H9 (cell line): ENCODE measurements at regions not wholly inside any gene's neighbourhood (a gene's known extent, or its start where the extent isn't known, plus 50 kb on each side); places are given as distances from the start of the nearest gene placed in this dataset.

Source experiments
- DNase-seq: peaks from one replicate; pipeline ENCODE4 v3.0.0-alpha.2; 2017
- H2AFZ ChIP-seq: one replicate; pipeline ENCODE4 v1.6.1; 2013; ENCODE audit warnings: mild to moderate bottlenecking, low read length, control low read depth, moderate library complexity
- H2AK5ac ChIP-seq: 2 replicates; pipeline ENCODE4 v1.6.1; 2013; ENCODE audit warnings: low read length, control low read depth, mixed read lengths; ENCODE audit not compliant: insufficient read length
- H2BK120ac ChIP-seq: one replicate; pipeline ENCODE4 v1.6.1; 2013; ENCODE audit warnings: low read depth, mild to moderate bottlenecking, low read length, control low read depth, inconsistent platforms; ENCODE audit not compliant: poor library complexity, severe bottlenecking
- H2BK12ac ChIP-seq: 2 replicates; pipeline ENCODE4 v1.6.1; 2013; ENCODE audit warnings: low read length, control low read depth, mixed read lengths, low read depth; ENCODE audit not compliant: insufficient read length
- H2BK15ac ChIP-seq: 2 replicates; pipeline ENCODE4 v1.6.1; 2013; ENCODE audit warnings: low read depth, low read length, control low read depth
- H2BK20ac ChIP-seq: one replicate; pipeline ENCODE4 v1.6.1; 2013; ENCODE audit warnings: low read depth, mild to moderate bottlenecking, low read length, control low read depth, inconsistent platforms; ENCODE audit not compliant: poor library complexity, severe bottlenecking
- H2BK5ac ChIP-seq: 2 replicates; pipeline ENCODE4 v1.6.1; 2013; ENCODE audit warnings: low read length, control low read depth, mixed read lengths; ENCODE audit not compliant: insufficient read length
- H3K14ac ChIP-seq: 2 replicates; pipeline ENCODE4 v1.6.1; 2013; ENCODE audit warnings: low read length, control low read depth; ENCODE audit not compliant: insufficient read depth
- H3K18ac ChIP-seq: 2 replicates; pipeline ENCODE4 v1.6.1; 2013; ENCODE audit warnings: low read depth, mild to moderate bottlenecking, mixed read lengths, low read length, control low read depth; ENCODE audit not compliant: insufficient read length
- H3K23ac ChIP-seq: 2 replicates; pipeline ENCODE4 v1.6.1; 2013; ENCODE audit warnings: low read length, control low read depth, mixed read lengths, low read depth; ENCODE audit not compliant: insufficient read length
- H3K23me2 ChIP-seq: 2 replicates; pipeline ENCODE4 v1.6.1; 2013; ENCODE audit warnings: low read depth, mild to moderate bottlenecking, mixed read lengths, low read length, control low read depth; ENCODE audit not compliant: insufficient read length, poor library complexity, severe bottlenecking
- H3K27ac ChIP-seq: 2 replicates; pipeline ENCODE4 v1.5.1; 2013; ENCODE audit warnings: low read length, control low read depth, mixed read lengths, low read depth; ENCODE audit not compliant: insufficient read length
- H3K27me3 ChIP-seq: 2 replicates; pipeline ENCODE4 v1.6.1; 2013; ENCODE audit warnings: low read length, control low read depth, inconsistent platforms; ENCODE audit not compliant: insufficient read depth
- H3K4ac ChIP-seq: 2 replicates; pipeline ENCODE4 v1.6.1; 2013; ENCODE audit warnings: low read depth, mild to moderate bottlenecking, control low read depth, inconsistent platforms, low read length, moderate library complexity
- H3K4me1 ChIP-seq: 2 replicates; pipeline ENCODE4 v1.6.1; 2013; ENCODE audit warnings: low read length, control low read depth, inconsistent platforms; ENCODE audit not compliant: insufficient read depth
- H3K4me2 ChIP-seq: 2 replicates; pipeline ENCODE4 v1.6.1; 2013; ENCODE audit warnings: low read length, control low read depth, mixed read lengths; ENCODE audit not compliant: insufficient read length, insufficient read depth
- H3K56ac ChIP-seq: 2 replicates; pipeline ENCODE4 v1.6.1; 2013; ENCODE audit warnings: low read depth, mild to moderate bottlenecking, mixed read lengths, low read length, control low read depth; ENCODE audit not compliant: insufficient read length
- H3K79me1 ChIP-seq: 2 replicates; pipeline ENCODE4 v1.6.1; 2013; ENCODE audit warnings: low read depth, mild to moderate bottlenecking, moderate library complexity, low read length, control low read depth, inconsistent platforms; ENCODE audit not compliant: insufficient read depth, poor library complexity, severe bottlenecking
- H3K79me2 ChIP-seq: 2 replicates; pipeline ENCODE4 v1.6.1; 2013; ENCODE audit warnings: low read length, control low read depth, inconsistent platforms; ENCODE audit not compliant: insufficient read depth
- H3K9ac ChIP-seq: 2 replicates; pipeline ENCODE4 v1.6.1; 2013; ENCODE audit warnings: low read length, control low read depth, mixed read lengths; ENCODE audit not compliant: insufficient read length; ENCODE audit errors: extremely low read depth
- H3K9me3 ChIP-seq: one replicate; pipeline ENCODE4 v1.6.1; 2013; ENCODE audit warnings: low read depth, low read length, inconsistent platforms; ENCODE audit not compliant: control insufficient read depth
- H3T11ph ChIP-seq: one replicate; pipeline ENCODE4 v1.6.1; 2013; ENCODE audit warnings: mild to moderate bottlenecking, low read length, control low read depth, inconsistent platforms
- H4K20me1 ChIP-seq: one replicate; pipeline ENCODE4 v1.6.1; 2013; ENCODE audit not compliant: control insufficient read depth, insufficient read length, insufficient read depth
- H4K5ac ChIP-seq: 2 replicates; pipeline ENCODE4 v1.6.1; 2013; ENCODE audit warnings: low read depth, mild to moderate bottlenecking, mixed read lengths, low read length, control low read depth; ENCODE audit not compliant: insufficient read length
- H4K8ac ChIP-seq: replicated peaks from 2 replicates; pipeline ENCODE4 v1.6.1; 2013; ENCODE audit warnings: low read length, control low read depth, mixed read lengths, low read depth; ENCODE audit not compliant: insufficient read length
- H4K91ac ChIP-seq: 2 replicates; pipeline ENCODE4 v1.6.1; 2013; ENCODE audit warnings: low read depth, mild to moderate bottlenecking, moderate library complexity, mixed read lengths, low read length, control low read depth; ENCODE audit not compliant: insufficient read length
- H3K27ac Mint-ChIP-seq, 3 experiments: 2 replicates in 2 of 3; 3 replicates in 1 of 3; pipeline ENCODE4 v1.8.0; 2020 to 2021; ENCODE audit warnings: mixed read lengths in 3 of 3, mild to moderate bottlenecking in 1 of 3, moderate library complexity in 1 of 3
- H3K27me3 Mint-ChIP-seq: 2 replicates; pipeline ENCODE4 v1.8.0; 2021; ENCODE audit warnings: low read depth, mild to moderate bottlenecking, moderate library complexity, mixed read lengths
- H3K36me3 Mint-ChIP-seq, 3 experiments: 2 replicates in 2 of 3; 3 replicates in 1 of 3; pipeline ENCODE4 v1.8.0; 2020 to 2021; ENCODE audit warnings: low read depth in 3 of 3, mixed read lengths in 3 of 3; ENCODE audit not compliant: insufficient read depth in 1 of 3
- H3K4me1 Mint-ChIP-seq, 2 experiments: 2 replicates each; pipeline ENCODE4 v1.8.0; 2020; ENCODE audit warnings: mixed read lengths in 2 of 2
- H3K4me3 Mint-ChIP-seq, 2 experiments: 2 replicates in 1 of 2; 3 replicates in 1 of 2; pipeline ENCODE4 v1.8.0; 2020 to 2021; ENCODE audit warnings: mild to moderate bottlenecking in 2 of 2, mixed read lengths in 2 of 2, moderate library complexity in 1 of 2
- H3K9me3 Mint-ChIP-seq, 2 experiments: 2 replicates in 1 of 2; 3 replicates in 1 of 2; pipeline ENCODE4 v1.8.0; 2020; ENCODE audit warnings: mild to moderate bottlenecking in 2 of 2, mixed read lengths in 2 of 2, moderate library complexity in 1 of 2
- CTCF ChIP-seq: fragments of 200-600 bp; sonication (generic); conservative IDR thresholded peaks from 3 replicates; pipeline ENCODE4 v1.8.0; 2021; ENCODE audit warnings: antibody characterized with exemption, mild to moderate bottlenecking
- WGBS: extraction: QIAGEN DNeasy Blood & Tissue Kit; methylation state at CpG from one replicate; pipeline ENCODE4 v1.1.7; 2013; ENCODE audit warnings: missing lambda C conversion rate, low lambda C conversion rate, mixed read lengths; ENCODE audit not compliant: insufficient read length; ENCODE audit errors: extremely low coverage; 5-methylcytosine and 5-hydroxymethylcytosine counted together

GRCh38 chr15:96042734-96043224 is 287.7 kb upstream of the NR2F2 start:
- H3K9me3 ChIP-seq: no peaks in the 10 kb centered on the region
- H3K27ac Mint-ChIP-seq: no peak overlapping the region

More at GRCh38 chr15:96042734-96043224, 287.7 kb upstream of the NR2F2 start:
- no peaks in the 10 kb centered on the region; the same call in 1 of the 2 replicates for H3K27me3 ChIP-seq
- no peak overlapping the region for H4K91ac ChIP-seq
- no peak overlapping the region for H4K8ac ChIP-seq
- no peaks in the 10 kb centered on the region for H3K79me2 ChIP-seq
- H3K9ac ChIP-seq: no peak overlapping the region
- H4K20me1 ChIP-seq: no peaks in the 10 kb centered on the region
- no peak overlapping the region for H2BK20ac ChIP-seq
- H3K4me2 ChIP-seq: no peak overlapping the region
- H3K27ac ChIP-seq: no peak overlapping the region
- H2BK5ac ChIP-seq: no peak overlapping the region
- no peak overlapping the region for H2AFZ ChIP-seq
- no peak for TF ChIP-seq CTCF
- no peak overlapping the region for H3K14ac ChIP-seq
- no peaks in the 10 kb centered on the region for H3K36me3 Mint-ChIP-seq
- H3K23me2 ChIP-seq: no peaks in the 10 kb centered on the region
- no peak overlapping the region for H3T11ph ChIP-seq
- no CpG with 5 or more reads among the region's 8 CpGs for WGBS
- H3K27me3 Mint-ChIP-seq: peaks cover 92% of the 10 kb centered on the region
- no peaks in the 10 kb centered on the region for H3K79me1 ChIP-seq
- no peak overlapping the region for H2AK5ac ChIP-seq
- H3K4me3 Mint-ChIP-seq: no peak overlapping the region
- H3K23ac ChIP-seq: no peak overlapping the region
- no peak overlapping the region for H2BK12ac ChIP-seq
- no peak for DNase-seq
- H3K18ac ChIP-seq: no peak overlapping the region
- no peak overlapping the region for H2BK120ac ChIP-seq
- no peaks in the 10 kb centered on the region for H3K4me1 ChIP-seq
- no peak overlapping the region for H2BK15ac ChIP-seq
- no peak overlapping the region for H3K56ac ChIP-seq
- H3K4ac ChIP-seq: no peak overlapping the region
- no peaks in the 10 kb centered on the region for H3K9me3 Mint-ChIP-seq
- H3K4me1 Mint-ChIP-seq: peaks cover 0 to 1% of the 10 kb centered on the region in 2 experiments; a peak in 2 of 4 replicates
- H4K5ac ChIP-seq: no peak overlapping the region
